Dermis microvascular lymphatic vessel endothelial cell (primary cell): ENCODE measurements at regions not wholly inside any gene's neighbourhood (a gene's known extent, or its start where the extent isn't known, plus 50 kb on each side); places are given as distances from the start of the nearest gene placed in this dataset.
"Not testable (repeated sequence)": the region's sequence is repeated elsewhere in the genome, so short reads cannot be mapped to it uniquely, and the experiment has no call there.

Experiments used
- DNase-seq, 2 donors: peaks; one replicate each; pipeline versions ENCODE4 v3.0.0 to v3.0.0-alpha.2; 2010; ENCODE audit warnings: low read depth in 2 of 2

DNA sequence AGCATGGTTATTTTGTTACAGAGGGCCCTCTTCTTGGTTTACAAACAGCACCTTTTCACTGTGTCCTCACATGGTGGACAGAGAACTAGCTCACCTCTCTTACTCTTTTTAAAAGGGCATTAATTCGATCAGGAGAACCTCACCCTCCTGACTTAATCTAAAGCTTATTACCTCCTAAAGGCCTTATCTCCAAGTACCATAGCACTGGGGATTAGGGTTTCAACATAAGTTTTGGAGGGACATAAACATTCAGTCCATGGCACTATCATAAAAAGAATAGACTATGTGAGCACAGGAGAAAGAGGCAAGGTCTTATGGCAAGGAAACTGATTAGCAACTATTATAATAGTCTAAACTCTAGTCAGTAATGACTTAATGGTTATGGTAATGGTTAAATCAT is 736.2 kb upstream of the ADGRB3 start:
- no peak for DNase-seq

DNA sequence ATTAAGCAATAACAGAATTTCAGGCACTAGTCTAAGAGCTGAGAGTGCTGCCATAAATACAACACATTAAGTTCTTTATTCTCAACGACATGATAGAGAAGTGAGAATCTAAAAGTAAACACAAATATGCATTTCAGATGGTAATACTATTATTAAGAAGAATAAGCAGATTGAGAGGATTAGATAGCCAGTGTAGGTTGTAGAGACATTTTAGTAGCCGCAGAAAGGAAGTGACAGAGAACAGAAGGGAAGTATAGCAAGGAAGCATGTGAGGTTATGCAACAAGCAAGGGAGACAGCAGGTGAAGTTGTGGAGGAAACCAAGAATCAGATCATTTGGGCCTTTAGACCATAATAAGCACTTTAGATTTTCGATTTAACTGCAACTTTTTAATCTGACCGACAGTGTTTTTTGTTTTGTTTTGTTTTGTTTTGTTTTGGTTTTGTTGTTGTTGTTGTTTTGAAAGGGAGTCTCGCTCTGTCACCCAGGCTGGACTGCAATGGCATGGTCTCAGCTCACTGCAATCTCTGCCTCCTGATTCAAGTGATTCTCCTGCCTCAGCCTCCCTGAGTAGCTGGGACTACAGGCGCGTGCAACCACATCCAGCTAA is 737.0 kb upstream of the ADGRB3 start:
- DNase-seq = no peak

DNA sequence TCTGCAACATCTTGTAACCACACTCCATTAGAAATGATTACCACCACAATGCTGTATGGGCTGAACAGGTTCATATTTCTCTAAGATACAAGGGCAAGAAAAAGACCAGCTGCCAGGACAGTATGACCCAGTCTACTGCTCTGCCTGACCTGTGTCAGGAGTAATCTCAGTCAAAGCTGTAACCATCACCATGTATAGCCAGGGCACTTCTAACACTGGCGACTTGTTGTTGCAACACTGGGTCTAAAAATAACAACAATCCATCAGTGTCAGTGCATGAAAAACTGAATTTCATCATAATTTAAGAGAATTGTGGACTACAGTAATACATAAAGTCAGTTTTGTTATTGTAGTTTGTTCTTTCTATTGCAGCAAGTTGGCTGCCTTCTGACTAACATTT is 738.6 kb upstream of the ADGRB3 start:
- no peak for DNase-seq

- DNase-seq = no peak
These were observed 745.4 kb upstream of the ADGRB3 start for GRCh38 chr6:67889682-67889995.

DNA sequence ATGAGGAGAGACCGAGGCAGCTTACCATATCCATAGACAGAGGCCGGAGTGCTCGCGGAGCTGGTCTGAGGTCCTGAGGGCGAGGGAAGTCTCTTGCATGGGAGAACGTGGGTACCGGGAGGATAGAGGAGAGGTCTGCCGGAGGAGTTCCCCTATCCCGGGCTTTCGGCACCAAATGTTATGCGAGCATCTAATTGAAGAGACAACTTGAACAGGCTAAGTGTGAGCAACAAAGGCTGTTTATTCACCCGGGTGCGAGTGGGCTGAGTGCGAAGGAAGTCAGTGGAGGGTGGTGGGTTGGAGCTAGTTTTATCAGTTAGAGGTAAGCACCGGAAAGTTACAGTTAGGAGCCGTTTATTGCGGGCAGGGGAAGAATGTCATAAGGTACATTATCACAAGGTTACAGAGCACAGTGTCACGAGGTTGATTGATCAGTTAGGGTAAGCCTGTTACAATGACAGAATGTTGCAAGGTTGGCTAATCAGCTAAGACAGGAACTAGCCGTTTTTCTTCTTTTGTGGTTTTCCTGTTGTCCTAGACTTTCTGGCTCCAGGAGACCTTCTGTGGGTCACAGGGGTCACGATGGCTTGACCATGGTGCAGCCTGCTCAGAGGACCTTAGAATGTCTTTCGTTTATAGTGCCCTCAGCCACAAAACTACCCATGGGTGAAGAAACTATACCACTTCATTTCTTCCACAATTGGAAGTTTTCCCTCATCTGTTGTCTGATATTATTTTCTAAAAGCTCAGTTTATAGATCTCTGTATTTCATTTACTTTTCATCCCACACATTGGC is 746.0 kb upstream of the ADGRB3 start:
- DNase-seq = no peak

DNA sequence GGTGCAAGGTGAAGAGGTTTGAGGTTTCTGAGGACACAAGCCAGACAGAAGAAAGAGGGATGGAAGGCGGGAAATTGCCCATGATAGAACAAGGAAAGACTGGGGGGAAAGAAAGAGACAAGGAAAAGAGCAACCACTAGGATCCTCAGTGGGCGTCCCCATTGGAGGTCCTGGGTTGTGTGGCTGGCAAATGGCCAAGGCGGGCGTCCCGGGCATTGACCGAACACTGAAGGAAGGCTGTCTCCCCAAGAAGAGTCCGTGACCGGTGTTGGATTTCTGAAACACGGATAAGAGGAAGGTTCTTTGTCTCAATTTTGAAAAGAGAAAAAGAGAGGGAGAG is 746.6 kb upstream of the ADGRB3 start:
- DNase-seq = no peak

DNA sequence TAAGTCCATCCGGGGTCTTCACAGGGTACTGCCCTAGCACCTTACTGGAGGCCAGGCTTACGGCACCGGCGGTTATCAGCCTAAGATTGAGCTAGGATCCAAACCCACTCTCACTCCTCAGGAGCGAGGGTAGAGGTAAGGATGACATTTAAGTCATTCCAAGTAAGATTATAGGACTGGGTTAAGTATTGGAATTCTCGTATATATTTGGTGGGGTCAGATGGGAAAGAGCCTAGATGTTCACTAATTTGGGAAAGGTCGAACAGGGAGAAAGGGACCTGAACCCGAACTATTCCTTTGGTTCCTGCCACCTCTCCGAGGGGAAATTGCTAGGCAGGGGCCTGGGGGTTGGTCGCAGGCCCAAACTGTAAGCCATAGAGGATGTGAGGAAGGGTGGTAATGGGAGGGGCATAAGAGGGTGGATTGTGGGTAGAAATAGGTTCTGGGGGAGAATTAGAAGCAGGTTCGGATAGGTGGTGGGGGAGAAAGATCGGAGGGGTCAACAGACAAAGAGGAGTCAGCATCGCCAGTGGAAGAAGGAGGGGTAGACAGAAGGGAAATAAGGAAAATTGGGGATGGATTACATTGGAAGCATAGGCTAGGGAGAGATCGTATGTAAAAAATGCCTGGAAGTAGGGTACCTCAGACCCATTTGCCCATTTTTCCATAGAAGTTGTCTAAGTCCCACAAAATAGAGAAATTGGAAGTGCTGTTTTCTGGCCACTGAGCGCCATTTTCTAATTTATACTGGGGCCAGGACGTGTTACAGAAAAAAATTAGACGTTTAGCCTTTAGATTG is 747.1 kb upstream of the ADGRB3 start:
- DNase-seq = no peak

DNA sequence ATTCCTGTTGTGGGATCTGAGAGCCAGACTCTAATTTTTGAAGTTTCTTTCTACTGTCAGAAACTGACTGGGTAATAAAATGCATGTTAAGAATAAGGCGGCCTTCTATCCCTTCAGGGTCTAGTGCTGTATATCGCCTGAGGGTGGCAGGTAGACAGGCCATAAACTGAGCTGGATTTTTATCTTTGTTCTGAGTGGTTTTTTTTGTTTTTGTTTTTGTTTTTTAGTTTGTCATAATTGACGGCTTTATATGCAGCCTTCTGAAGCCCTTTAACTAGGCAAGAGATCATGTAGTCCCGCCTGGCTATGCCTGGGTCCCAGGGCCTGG is 747.7 kb upstream of the ADGRB3 start:
- DNase-seq = no peak

- no peak for DNase-seq
These were observed 748.2 kb upstream of the ADGRB3 start for GRCh38 chr6:67886840-67887292.

DNA sequence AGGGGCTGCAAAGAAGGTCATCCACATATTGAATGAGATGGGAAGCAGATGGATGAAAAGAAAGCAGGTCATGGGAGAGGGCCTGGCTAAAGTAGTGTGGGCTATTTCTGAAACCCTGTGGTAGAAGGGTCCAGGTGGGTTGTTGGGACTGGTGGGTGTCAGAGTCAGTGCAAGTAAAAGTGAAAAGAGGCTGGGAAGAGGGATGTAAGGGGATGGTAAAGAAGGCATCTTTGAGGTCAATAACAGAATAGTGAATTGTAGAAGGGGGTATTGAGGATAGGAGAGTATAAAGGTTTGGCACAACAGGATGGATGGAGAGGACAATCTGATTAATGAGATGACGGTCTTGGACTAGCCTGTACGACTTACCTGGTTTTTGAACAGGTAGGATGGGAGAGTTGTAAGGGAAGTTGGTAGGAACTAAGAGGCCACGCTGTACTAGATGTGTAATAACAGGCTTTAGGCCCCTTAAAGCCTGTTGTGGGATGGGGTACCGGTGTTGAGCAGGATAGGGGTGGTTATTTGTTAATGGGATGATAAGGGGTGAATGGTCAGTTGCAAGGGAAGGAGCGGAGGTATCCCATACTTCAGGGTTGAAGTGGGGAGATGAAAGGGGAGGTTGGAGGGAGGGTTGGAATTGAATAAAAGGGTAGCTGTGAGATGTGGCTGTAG is 748.9 kb upstream of the ADGRB3 start:
- DNase-seq = no peak

DNA sequence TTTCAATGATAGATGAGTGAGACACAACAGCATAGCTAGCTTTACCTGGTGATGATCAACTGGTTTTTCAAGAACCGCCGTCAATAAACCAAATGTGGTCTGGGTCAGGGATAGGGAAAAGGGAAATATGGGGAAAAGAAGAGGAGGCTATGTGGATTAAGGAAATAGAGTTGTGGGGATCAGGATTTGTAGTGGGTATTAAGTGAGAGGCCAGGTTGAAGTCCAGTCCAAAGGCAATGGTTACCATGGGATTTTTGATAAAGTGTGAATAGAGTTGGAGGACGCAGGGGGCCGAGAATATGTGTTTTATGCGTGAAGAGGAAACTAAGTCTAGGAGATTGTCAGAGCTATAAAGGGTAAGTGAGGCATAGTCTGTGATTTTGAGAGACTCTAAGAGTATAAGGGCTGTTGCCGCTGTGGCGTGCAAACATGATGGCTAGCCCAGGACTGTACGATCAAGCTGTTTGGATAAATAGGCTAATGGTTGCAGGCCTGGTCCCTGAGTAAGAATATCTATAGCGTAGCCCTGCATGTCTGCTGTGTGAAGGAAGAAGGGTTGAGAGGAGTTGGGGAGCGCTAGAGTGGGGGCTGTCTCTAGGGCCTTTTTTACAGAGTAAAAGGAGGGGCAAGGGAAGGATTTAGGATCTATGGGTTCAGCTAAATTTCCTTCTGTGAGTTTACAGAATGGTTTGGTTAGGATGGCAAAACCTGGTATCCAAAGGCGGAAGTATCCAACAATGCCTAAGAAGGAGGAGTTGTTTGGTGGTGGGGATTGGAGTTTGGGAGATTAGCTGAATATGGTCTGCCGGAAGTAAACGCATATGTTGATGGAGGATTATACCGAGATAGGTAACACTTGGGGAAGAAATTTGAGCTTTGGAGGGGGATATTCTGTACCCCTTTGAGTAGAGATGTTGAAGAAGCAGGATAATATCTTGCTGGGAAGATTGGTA is 749.7 kb upstream of the ADGRB3 start:
- DNase-seq = no peak

- no peak for DNase-seq
These were observed 750.6 kb upstream of the ADGRB3 start for GRCh38 chr6:67884442-67884841.

- DNase-seq = no peak
These were observed 751.3 kb upstream of the ADGRB3 start for GRCh38 chr6:67883500-67884366.

GRCh38 chr6:67882436-67883311 is 752.4 kb upstream of the ADGRB3 start:
- DNase-seq = no peak

DNA sequence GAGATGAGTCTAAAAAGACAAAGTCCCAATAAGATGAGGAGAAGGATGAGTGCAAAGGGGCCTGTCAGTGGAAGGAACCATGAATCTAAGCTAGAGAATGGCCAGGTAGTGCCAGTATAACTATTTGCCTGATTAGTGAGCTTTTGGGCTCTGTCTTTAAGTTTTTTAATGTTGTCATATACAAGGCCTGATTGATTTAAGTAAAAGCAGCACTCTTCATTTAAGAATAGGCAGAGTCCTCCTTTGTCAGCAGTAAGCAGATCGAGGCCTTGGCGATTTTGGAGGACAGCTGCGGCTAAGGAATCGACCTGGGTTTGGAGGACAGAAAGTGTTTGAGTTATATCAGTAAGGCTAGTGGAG is 753.4 kb upstream of the ADGRB3 start:
- no peak for DNase-seq

DNA sequence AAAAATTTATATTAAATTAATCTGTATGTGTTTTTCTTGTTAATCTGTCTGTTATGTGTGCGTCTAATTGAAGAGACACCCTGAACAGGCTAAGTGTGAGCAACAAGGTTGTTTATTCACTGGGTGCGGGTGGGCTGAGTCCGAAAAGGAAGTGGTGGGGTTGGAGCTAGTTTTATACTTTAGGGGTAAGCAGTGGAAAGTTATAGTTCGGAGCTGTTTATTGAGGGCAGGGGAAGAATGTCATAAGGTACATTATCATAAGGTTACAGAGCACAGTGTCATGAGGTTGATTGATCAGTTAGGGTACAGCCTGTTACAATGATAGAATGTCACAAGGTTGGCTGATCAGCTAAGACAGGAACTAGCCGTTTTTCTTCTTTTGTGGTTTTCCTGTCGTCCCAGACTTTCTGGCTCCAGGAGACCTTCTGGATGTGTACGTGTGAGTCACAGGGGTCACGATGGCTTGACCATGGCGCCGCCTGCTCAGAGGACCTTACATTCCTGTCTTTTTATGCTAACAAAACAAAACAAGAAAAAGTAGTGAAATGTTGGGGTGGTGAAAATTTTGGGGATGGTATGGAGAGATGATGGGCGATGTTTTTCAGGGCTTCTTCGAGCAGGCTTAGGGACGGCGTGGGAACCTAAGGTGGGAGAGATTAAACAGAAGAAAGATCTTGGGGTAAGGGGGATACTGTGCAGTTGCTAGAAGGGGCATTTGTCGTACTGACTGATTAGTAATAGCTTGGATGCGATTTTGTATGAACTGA is 754.0 kb upstream of the ADGRB3 start:
- no peak for DNase-seq

DNA sequence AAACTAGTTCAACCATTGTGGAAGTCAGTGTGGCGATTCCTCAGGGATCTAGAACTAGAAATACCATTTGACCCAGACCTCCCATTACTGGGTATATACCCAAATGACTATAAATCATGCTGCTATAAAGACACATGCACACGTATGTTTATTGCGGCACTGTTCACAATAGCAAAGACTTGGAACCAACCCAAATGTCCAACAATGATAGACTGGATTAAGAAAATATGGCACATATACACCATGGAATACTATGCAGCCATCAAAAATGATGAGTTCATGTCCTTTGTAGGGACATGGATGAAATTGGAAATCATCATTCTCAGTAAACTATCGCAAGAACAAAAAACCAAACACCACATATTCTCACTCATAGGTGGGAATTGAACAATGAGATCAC is 754.7 kb upstream of the ADGRB3 start:
- not testable (repeated sequence) for DNase-seq

GRCh38 chr6:67879928-67880327 is 755.2 kb upstream of the ADGRB3 start:
- not testable (repeated sequence) for DNase-seq
